Stimulated activated CD8-positive, alpha-beta memory T cell treated with anti-CD3 and anti-CD28 coated beads, Interleukin-7, amount 100 ng/mL, for 1 hour (primary cell): ENCODE measurements at regions not wholly inside any gene's neighbourhood (a gene's known extent, or its start where the extent isn't known, plus 50 kb on each side); places are given as distances from the start of the nearest gene placed in this dataset.

ENCODE experiments used
- DNase-seq, 2 donors: peaks; one replicate each; pipeline ENCODE4 v3.0.0-alpha.2; 2020; ENCODE audit warnings: low read depth in 2 of 2

GRCh38 chr4:24244663-24245490 lies 339.5 kb downstream of the DHX15 start:
- no peak for DNase-seq

GRCh38 chr4:24243641-24244040 lies 340.7 kb downstream of the DHX15 start:
- no peak for DNase-seq

- DNase-seq: no peak
Observed at GRCh38 chr4:24241511-24241910, 342.8 kb downstream of the DHX15 start.

- no peak for DNase-seq
Observed at GRCh38 chr4:24240655-24241054, 343.7 kb downstream of the DHX15 start.

- DNase-seq: no peak
Observed at GRCh38 chr4:24237709-24238108, 346.6 kb downstream of the DHX15 start.

GRCh38 chr4:24236532-24236931 lies 346.7 kb upstream of the PPARGC1A start:
- DNase-seq: no peak

GRCh38 chr4:24236120-24236519 lies 346.3 kb upstream of the PPARGC1A start:
- DNase-seq: no peak

- no peak for DNase-seq
Observed at GRCh38 chr4:24235618-24236017, 345.8 kb upstream of the PPARGC1A start.

GRCh38 chr4:24234288-24234848 lies 344.5 kb upstream of the PPARGC1A start:
- DNase-seq: no peak

GRCh38 chr4:24230955-24231354 lies 341.1 kb upstream of the PPARGC1A start:
- no peak for DNase-seq

GRCh38 chr4:24229978-24230377 lies 340.1 kb upstream of the PPARGC1A start:
- DNase-seq: no peak

GRCh38 chr4:24228692-24229091 lies 338.8 kb upstream of the PPARGC1A start:
- no peak for DNase-seq

- DNase-seq: no peak
Observed at GRCh38 chr4:24226667-24227066, 336.8 kb upstream of the PPARGC1A start.

- no peak for DNase-seq
Observed at GRCh38 chr4:24226023-24226422, 336.2 kb upstream of the PPARGC1A start.

- no peak for DNase-seq
Observed at GRCh38 chr4:24224446-24224845, 334.6 kb upstream of the PPARGC1A start.

GRCh38 chr4:24219209-24219608 lies 329.4 kb upstream of the PPARGC1A start:
- no peak for DNase-seq

- no peak for DNase-seq
Observed at GRCh38 chr4:24218566-24218965, 328.7 kb upstream of the PPARGC1A start.

- DNase-seq: no peak
Observed at GRCh38 chr4:24214796-24215195, 324.9 kb upstream of the PPARGC1A start.

GRCh38 chr4:24213961-24214360 lies 324.1 kb upstream of the PPARGC1A start:
- no peak for DNase-seq

- no peak for DNase-seq
Observed at GRCh38 chr4:24212642-24213041, 322.8 kb upstream of the PPARGC1A start.

- no peak for DNase-seq
Observed at GRCh38 chr4:24211856-24212255, 322.0 kb upstream of the PPARGC1A start.

- no peak for DNase-seq
Observed at GRCh38 chr4:24210332-24210902, 320.6 kb upstream of the PPARGC1A start.

GRCh38 chr4:24209906-24210305 lies 320.1 kb upstream of the PPARGC1A start:
- no peak for DNase-seq
